ENCODE measurements at regions not wholly inside any gene's neighbourhood (a gene's known extent, or its start where the extent isn't known, plus 50 kb on each side); places are given as distances from the start of the nearest gene placed in this dataset.
"Not testable (repeated sequence)": the region's sequence is repeated elsewhere in the genome, so short reads cannot be mapped to it uniquely, and the experiment has no call there.

GRCh38 chr4:151876381-151876988, 115.7 kb upstream of the GATB start:
- no peak for DNase-seq

GRCh38 chr4:151874328-151874727, 113.5 kb upstream of the GATB start:
- no peak for DNase-seq

- no peak for DNase-seq
Measured at GRCh38 chr4:151866592-151866918, 105.7 kb upstream of the GATB start.

GRCh38 chr4:151865744-151866591, 105.2 kb upstream of the GATB start:
- no peak for DNase-seq

- no peak for DNase-seq
Measured at GRCh38 chr4:151865312-151865711, 104.5 kb upstream of the GATB start.

GRCh38 chr4:151864068-151864467, 103.3 kb upstream of the GATB start:
- no peak for DNase-seq

GRCh38 chr4:151862766-151863165, 102.0 kb upstream of the GATB start:
- no peak for DNase-seq

GRCh38 chr4:151860561-151861093, 99.8 kb upstream of the GATB start:
- DNase-seq = no peak

- no peak for DNase-seq
Measured at GRCh38 chr4:151859641-151860040, 98.8 kb upstream of the GATB start.

GRCh38 chr4:151858356-151858755, 97.5 kb upstream of the GATB start:
- no peak for DNase-seq

GRCh38 chr4:151857368-151857767, 96.6 kb upstream of the GATB start:
- no peak for DNase-seq

- DNase-seq = no peak
Measured at GRCh38 chr4:151855747-151856146, 94.9 kb upstream of the GATB start.

GRCh38 chr4:151854731-151855130, 93.9 kb upstream of the GATB start:
- DNase-seq = no peak

GRCh38 chr4:151853034-151853433, 92.2 kb upstream of the GATB start:
- no peak for DNase-seq

- DNase-seq = no peak
Measured at GRCh38 chr4:151852202-151852601, 91.4 kb upstream of the GATB start.

GRCh38 chr4:151851354-151851753, 90.5 kb upstream of the GATB start:
- DNase-seq = no peak

- no peak for DNase-seq
Measured at GRCh38 chr4:151850791-151851213, 90.0 kb upstream of the GATB start.

GRCh38 chr4:151845551-151845950, 84.7 kb upstream of the GATB start:
- DNase-seq = not testable (repeated sequence)

- no peak for DNase-seq
Measured at GRCh38 chr4:151842430-151843079, 81.7 kb upstream of the GATB start.

- no peak for DNase-seq
Measured at GRCh38 chr4:151841107-151841506, 80.3 kb upstream of the GATB start.

GRCh38 chr4:151835467-151835866, 74.7 kb upstream of the GATB start:
- no peak for DNase-seq

GRCh38 chr4:151833174-151833573, 72.4 kb upstream of the GATB start:
- DNase-seq = no peak

- no peak for DNase-seq
Measured at GRCh38 chr4:151831526-151831925, 70.7 kb upstream of the GATB start.

- no peak for DNase-seq
Measured at GRCh38 chr4:151830168-151830567, 69.4 kb upstream of the GATB start.
